NCI-H2107 treated with DMSO at 0.1 percent for 48 hours (cell line): ENCODE measurements at regions not wholly inside any gene's neighbourhood (a gene's known extent, or its start where the extent isn't known, plus 50 kb on each side); places are given as distances from the start of the nearest gene placed in this dataset.

ENCODE experiments used
- DNase-seq: peaks from one replicate; lab custom pipeline; 2025; ENCODE audit not compliant: unreplicated experiment; lab: John Stamatoyannopoulos, UW

DNA sequence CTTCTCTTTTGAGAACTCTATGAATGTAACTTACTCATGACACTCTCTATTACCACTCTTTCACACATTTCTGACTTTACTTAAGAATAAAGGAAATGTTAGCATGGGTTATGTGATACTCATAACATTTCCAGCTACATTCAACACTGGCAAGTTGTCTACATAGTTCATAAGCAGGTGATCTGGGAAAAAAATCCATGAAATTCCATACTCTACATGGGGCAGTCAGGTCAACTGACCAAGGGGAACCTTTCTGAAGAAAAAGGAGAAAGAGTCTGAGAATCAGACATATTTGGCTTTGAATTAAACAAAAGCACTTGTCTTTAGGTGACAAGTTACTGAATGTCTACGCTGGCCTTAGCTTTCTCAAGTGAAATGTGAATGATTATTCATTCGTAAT lies 329.1 kb upstream of the ROBO1 start:
- DNase-seq, result no peak

GRCh38 chr3:80094589-80094988 lies 326.8 kb upstream of the ROBO1 start:
- DNase-seq, result no peak

GRCh38 chr3:80087767-80088166 lies 320.0 kb upstream of the ROBO1 start:
- no peak for DNase-seq

DNA sequence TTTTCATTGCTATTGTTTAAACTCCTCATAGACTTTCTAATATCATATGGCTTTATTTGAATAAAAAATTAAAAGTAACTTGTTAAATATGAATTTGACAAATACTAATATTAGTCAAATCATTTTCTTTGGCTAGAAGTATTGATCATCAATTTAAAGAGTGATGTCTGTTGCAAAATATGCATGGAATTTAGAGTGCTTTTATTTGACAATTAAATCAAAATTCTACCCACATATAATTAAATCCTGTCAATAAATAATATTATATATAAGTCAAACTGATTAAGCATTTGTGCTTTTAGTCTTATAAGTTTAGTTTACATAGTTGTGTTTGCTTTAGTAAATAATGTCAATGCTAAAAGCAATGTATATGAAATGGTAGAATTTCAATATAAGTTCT lies 318.6 kb upstream of the ROBO1 start:
- no peak for DNase-seq

GRCh38 chr3:80079886-80080285 lies 312.1 kb upstream of the ROBO1 start:
- no peak for DNase-seq

GRCh38 chr3:80068459-80068858 lies 300.7 kb upstream of the ROBO1 start:
- no peak for DNase-seq

DNA sequence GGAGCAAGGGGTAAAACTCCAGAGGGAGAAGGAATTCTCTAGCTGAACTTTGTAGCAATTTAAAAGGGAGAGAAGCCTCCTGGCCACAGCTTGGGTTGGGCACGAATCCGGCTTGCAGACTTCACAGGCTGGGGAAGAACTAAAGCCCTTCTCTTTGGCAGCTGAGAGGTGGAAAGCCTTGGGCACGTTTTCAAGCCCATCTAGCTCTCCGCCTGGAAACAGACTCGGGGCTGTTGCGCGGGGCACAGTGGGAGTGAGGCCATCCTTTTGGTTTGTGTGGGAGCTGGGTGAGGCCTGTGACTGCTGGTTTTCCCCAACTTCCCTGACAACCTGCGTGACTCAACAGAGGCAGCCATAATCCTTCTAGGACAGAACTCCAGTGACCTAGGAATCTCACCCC lies 295.7 kb upstream of the ROBO1 start:
- no peak for DNase-seq

GRCh38 chr3:80060664-80061063 lies 292.9 kb upstream of the ROBO1 start:
- no peak for DNase-seq

DNA sequence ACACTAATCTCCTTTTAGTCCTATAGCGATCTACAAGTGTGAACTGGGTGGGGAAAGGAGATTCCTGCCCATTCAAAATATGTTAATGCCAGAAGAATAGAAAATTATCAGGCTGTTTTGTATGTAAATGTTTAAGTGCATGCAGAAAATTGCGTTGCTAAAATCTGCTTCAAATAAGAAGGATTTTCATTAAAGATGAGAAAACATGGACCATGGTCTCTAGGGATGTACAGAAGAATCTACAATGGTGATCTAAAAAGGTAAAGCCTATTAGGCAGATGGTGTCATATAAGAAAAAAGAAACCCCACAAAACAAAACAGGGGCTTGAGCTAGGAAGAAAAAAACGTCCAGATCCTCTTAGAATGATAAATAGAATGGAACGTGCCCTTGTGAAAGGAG lies 287.5 kb upstream of the ROBO1 start:
- DNase-seq, result no peak

DNA sequence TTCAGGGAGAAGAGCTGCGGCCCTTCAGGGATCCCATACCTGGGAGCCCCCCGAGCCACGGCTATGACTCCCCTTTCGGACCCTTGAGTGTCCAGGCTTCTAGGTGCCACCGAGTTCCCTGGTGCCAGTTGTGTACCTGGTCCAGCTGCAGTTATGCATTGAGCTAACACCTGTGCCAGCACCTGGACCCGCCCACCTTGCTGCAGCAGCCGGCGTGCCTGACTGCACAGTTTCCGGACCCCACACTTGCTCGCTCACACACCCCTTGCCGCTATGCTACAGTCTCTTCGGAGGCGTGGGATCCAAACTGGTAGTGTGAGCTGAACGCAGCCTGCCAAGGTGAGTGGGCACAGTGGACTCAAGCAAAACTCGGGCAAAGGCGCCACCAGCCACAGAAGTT lies 284.5 kb upstream of the ROBO1 start:
- no peak for DNase-seq

GRCh38 chr3:80051602-80051962 lies 283.8 kb upstream of the ROBO1 start:
- no peak for DNase-seq

DNA sequence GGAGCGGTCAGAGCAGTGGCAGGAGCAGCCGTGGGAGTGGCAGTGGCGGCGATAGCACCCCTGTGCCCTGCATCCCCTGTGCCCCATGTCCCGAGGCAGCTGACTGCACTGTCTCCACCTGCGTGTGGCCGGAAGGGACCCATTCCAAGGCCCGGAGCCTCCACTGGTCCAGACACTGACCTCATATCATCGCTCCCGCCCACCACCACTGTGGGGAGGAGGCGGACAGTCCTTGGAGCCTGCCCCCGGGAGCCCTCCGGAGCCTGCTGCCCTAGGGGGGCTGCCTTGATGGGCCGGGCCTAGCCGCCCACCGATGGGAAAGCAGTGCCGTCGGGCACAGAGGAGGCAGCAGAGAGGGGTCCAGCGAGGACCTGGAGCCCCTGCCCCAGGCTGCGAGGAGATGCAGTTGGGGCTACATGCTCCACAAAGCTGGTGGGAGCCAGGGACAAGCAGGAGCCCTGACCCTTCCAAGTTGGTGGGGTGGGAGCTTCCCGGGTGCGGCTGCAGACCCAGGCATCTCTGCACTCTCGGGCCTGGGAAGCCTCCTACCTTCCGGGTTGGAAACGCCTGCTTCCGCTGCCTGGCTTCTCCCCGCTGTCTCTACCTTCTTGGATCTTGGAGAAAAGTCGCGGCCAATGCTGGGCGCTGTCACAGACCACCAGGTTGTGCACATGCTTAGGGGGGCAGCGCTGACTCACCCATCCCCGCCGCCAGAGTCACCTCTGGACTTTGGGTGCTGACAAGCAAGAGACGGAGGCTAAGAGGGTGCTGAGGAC lies 283.2 kb upstream of the ROBO1 start:
- DNase-seq, result no peak

GRCh38 chr3:80043226-80043625 lies 275.4 kb upstream of the ROBO1 start:
- no peak for DNase-seq

DNA sequence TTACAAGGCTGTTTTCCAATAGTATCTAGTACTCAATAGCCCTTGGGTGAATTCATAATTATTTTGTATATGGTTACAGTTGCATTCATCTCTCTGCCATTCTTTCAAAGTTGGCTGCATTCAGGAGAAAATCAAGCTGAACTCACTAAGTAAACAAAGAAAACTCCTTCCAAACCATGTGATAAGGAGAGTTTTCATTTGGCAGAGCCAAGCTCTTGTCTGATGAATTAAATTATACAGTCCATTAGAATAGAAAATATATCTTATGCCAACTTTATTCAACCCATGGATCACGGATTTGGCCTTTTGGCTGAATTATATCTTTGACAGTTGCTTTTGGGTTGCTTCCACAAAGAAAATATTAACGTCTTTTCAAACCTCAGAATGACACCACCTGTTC lies 272.3 kb upstream of the ROBO1 start:
- no peak for DNase-seq

DNA sequence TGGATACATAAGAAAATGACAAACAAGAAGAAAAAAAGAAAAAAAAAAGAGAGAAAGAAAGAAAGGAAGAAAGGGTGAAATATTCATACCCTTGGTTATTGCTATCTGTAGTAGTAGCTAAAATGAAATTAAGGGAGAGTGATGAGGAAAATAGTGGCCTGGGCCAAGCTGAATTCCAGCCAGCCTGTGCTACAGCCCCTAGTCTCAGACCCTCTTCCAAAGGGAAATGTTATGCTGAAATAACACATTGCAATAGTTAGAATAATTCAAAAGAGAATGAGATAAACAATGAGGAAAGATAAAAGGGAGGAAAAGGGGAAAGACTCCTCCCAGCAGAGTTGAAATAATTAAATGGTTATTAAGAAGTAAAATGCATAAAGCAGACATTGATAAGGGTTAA lies 268.4 kb upstream of the ROBO1 start:
- no peak for DNase-seq

DNA sequence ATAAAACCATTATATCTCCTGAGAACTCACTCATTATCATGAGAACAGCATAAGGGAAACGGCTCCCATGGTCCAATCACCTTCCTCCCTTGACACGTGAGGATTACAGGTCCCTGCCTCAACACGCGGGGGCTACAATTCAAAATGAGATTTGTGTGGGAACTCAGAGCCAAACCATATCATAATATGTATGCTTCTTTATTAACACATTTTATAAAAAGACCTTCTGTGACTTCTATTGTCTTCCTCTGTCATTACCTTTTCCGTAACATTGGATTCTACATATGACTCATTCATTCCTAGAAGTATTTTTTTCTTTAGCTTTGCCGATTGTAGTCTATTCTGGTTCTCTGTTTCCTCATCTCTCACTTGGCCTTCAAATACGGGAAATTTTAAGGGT lies 267.2 kb upstream of the ROBO1 start:
- DNase-seq, result no peak

GRCh38 chr3:80023010-80023409 lies 255.2 kb upstream of the ROBO1 start:
- no peak for DNase-seq

GRCh38 chr3:80018375-80018774 lies 250.6 kb upstream of the ROBO1 start:
- no peak for DNase-seq

GRCh38 chr3:80017369-80017768 lies 249.6 kb upstream of the ROBO1 start:
- no peak for DNase-seq

DNA sequence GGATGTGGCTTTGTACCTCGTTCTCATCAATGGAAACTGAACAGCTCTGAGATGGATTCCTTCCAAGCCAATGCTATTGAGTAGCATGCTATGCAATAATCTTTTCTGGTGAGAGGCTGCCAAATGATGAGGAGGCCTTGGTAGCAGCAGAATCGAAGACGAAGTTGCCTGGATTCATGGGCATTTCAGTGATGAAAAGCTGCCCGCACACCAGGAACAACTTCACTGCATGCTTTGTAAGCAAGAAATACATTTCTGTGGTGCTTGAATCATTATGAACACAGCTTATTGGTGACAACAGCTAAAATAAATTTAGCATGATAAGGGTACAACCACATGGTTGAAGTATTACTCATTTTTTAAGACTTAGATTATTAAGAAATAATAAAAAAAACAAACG lies 246.8 kb upstream of the ROBO1 start:
- DNase-seq, result no peak

DNA sequence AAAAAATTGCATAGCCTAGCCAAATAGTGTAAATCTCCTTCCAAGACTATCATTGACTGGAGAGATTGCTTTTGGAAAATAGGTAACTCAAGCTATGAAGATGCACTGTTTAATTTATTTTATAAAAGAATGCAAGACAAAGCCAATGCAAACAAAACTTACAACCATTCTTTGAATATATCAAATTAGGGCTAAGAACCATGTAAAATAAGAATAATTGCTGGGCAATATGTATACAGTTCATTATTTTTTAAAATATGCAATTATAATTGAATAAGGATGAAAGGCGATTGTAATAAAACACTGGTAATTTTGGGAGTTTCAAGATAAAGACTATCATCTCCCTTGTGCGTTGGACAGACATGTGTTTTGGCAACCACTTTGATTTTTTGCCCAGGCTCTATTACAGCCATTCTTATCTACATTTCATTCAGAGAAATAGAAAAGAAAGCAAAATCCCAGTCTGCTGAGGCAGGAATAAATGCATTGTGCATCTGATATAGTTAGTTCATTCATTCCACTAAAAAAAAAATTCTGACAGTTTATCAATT lies 242.3 kb upstream of the ROBO1 start:
- DNase-seq, result no peak

GRCh38 chr3:80007522-80007921 lies 239.7 kb upstream of the ROBO1 start:
- DNase-seq, result no peak

DNA sequence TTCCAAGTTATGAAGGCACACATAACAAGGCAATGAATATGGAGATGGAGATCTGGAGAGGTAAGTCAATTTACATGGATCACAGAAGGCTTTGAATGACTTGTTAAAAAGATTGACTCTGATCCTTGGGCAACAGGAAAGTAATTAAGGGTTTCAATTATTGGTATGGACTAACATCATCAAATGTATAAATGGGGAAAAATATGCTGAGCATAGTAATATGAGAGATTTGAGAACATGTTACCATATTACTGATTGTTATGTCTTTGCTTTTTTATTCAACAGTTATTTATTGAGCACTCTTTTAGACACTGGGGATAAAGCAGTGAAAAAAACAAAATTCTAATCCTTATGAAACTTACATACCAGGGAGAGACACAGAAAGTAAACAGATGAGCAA lies 238.5 kb upstream of the ROBO1 start:
- no peak for DNase-seq
